WERI-Rb-1 (cell line): ENCODE measurements at regions not wholly inside any gene's neighbourhood (a gene's known extent, or its start where the extent isn't known, plus 50 kb on each side); places are given as distances from the start of the nearest gene placed in this dataset.

Source experiments
- DNase-seq: peaks from one replicate; pipeline ENCODE4 v3.0.0-alpha.2; 2020
- H3K27ac ChIP-seq: fragments of 250-450 bp; sonication (Bioruptor Pico); 2 replicates; pipeline ENCODE4 v1.5.1; 2020; ENCODE audit warnings: mild to moderate bottlenecking, moderate library complexity
- H3K27me3 ChIP-seq: fragments of 250-450 bp; sonication (Bioruptor Pico); 2 replicates; pipeline ENCODE4 v1.5.1; 2021; ENCODE audit warnings: mild to moderate bottlenecking, low read depth, moderate library complexity; ENCODE audit not compliant: insufficient read depth, severe bottlenecking
- H3K36me3 ChIP-seq: fragments of 250-450 bp; sonication (Bioruptor Pico); 2 replicates; pipeline ENCODE4 v1.5.1; 2020; ENCODE audit warnings: mild to moderate bottlenecking, moderate library complexity
- H3K4me3 ChIP-seq: 2 replicates; pipeline ENCODE4 v1.5.1; 2011; ENCODE audit warnings: low read depth, mild to moderate bottlenecking, control low read depth, low read length
- H3K9me3 ChIP-seq: fragments of 250-450 bp; sonication (Bioruptor Pico); 2 replicates; pipeline ENCODE4 v1.5.1; 2021; ENCODE audit warnings: mild to moderate bottlenecking, moderate library complexity; ENCODE audit not compliant: severe bottlenecking
- TF ChIP-seq, protein P1 (sequence below): IDR thresholded peaks from 2 replicates; pipeline ENCODE4 v1.5.1; 2011; ENCODE audit warnings: low read depth, mild to moderate bottlenecking, control low read depth, inconsistent platforms, low read length

DNA sequence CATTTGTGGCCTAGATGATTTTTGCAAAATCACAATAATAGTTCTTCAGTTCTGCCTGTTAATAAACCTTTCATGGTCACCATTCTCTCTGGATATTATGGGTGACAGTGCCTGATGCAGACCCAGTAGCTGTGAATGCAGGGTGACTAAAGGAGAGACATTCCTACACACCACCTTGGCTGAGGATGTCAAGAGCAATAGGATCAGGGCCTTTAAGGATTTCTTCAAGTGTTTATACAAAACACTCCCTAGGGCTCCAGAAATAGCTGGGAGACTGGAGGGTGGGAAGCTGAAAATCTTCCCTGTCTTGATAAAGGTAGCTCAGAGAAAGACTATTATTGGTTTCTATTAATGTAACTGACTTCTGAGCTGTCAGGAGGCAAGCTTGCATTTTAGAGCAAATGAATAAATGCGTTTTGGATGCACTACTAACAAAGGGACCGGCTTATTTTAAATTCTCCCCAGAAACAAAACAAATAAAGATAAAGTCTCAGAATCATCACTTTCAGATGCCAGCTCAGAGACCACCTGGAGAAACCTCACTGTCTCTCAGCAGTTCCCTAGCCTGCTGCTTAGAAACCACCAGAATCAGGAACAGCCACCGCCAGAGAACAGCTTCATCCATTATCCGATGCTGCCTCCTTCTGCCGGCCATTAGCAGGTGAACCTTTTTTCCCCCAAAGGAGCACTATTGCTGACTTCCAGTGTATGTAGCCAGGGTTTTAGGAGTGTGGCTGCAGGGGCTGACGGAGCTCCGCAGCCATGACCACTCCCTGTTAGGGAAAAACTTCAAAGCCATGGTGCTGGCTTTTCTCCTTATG, 171.4 kb upstream of the DYNLRB2 start:
- H3K27ac ChIP-seq, result no peak overlapping the region
- no peak for DNase-seq
- TF ChIP-seq, protein P1, sequence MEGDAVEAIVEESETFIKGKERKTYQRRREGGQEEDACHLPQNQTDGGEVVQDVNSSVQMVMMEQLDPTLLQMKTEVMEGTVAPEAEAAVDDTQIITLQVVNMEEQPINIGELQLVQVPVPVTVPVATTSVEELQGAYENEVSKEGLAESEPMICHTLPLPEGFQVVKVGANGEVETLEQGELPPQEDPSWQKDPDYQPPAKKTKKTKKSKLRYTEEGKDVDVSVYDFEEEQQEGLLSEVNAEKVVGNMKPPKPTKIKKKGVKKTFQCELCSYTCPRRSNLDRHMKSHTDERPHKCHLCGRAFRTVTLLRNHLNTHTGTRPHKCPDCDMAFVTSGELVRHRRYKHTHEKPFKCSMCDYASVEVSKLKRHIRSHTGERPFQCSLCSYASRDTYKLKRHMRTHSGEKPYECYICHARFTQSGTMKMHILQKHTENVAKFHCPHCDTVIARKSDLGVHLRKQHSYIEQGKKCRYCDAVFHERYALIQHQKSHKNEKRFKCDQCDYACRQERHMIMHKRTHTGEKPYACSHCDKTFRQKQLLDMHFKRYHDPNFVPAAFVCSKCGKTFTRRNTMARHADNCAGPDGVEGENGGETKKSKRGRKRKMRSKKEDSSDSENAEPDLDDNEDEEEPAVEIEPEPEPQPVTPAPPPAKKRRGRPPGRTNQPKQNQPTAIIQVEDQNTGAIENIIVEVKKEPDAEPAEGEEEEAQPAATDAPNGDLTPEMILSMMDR, result no peak
- H3K27me3 ChIP-seq, result no peaks in the 10 kb centered on the region
- H3K36me3 ChIP-seq, result no peaks in the 10 kb centered on the region
- H3K9me3 ChIP-seq, result no peaks in the 10 kb centered on the region
- no peak overlapping the region for H3K4me3 ChIP-seq

- DNase-seq, result no peak
- no peak overlapping the region for H3K27ac ChIP-seq
- TF ChIP-seq, protein P1, result no peak
These were observed 173.6 kb upstream of the DYNLRB2 start for GRCh38 chr16:80367037-80367658.

GRCh38 chr16:80366023-80366422, 174.8 kb upstream of the DYNLRB2 start:
- Histone ChIP-seq H3K9me3 (no peaks in the 10 kb centered on the region), H3K36me3 (no peaks in the 10 kb centered on the region), H3K27me3 (no peaks in the 10 kb centered on the region), H3K4me3 (no peak overlapping the region), H3K27ac (no peak overlapping the region)
- DNase-seq, result no peak
- TF ChIP-seq, protein P1, result no peak

More at GRCh38 chr16:80367037-80367658, 173.6 kb upstream of the DYNLRB2 start:
- Histone ChIP-seq H3K9me3 (no peaks in the 10 kb centered on the region), H3K36me3 (no peaks in the 10 kb centered on the region), H3K4me3 (no peak overlapping the region), H3K27me3 (no peaks in the 10 kb centered on the region)

- H3K4me3 ChIP-seq, result no peak overlapping the region
- H3K9me3 ChIP-seq, result no peaks in the 10 kb centered on the region
- no peak for DNase-seq
- H3K27ac ChIP-seq, result no peak overlapping the region
- H3K36me3 ChIP-seq, result no peaks in the 10 kb centered on the region
- H3K27me3 ChIP-seq, result no peaks in the 10 kb centered on the region
- TF ChIP-seq, protein P1, result no peak
These were observed 178.0 kb upstream of the DYNLRB2 start for GRCh38 chr16:80362816-80363215.

DNA sequence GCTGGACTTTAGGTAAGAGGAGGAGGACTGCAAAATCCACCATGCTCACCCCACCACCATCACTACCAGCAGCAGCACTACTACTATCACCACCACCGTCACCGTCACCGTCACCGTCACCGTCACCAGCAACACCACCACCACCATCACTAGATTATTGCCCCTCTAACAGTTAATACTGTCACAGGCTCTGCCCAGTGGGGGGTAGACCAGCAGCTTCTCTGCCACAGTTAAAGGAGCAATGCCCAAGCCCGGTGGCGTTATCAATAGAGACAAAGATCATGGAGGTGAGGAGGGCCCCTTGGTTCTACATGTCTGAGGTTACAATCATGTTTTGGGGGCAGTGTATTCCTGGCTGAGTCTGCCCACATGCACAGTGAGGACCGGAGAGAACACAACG, 184.4 kb upstream of the DYNLRB2 start:
- TF ChIP-seq, protein P1, result no peak

More for the DNA sequence above, 184.4 kb upstream of the DYNLRB2 start:
- H3K4me3 ChIP-seq, result no peak overlapping the region
- H3K9me3 ChIP-seq, result no peaks in the 10 kb centered on the region
- H3K27ac ChIP-seq, result no peak overlapping the region
- H3K27me3 ChIP-seq, result no peaks in the 10 kb centered on the region
- DNase-seq, result no peak
- H3K36me3 ChIP-seq, result no peaks in the 10 kb centered on the region
